K562 (cell line): ENCODE measurements at regions not wholly inside any gene's neighbourhood (a gene's known extent, or its start where the extent isn't known, plus 50 kb on each side); places are given as distances from the start of the nearest gene placed in this dataset.
A peak's percentile ranks its signal among the peaks of the same experiment; 100 is the strongest.

ENCODE experiments used
- ATAC-seq: fragments of 200-7000 bp; cut with Tn5 transposase; 3 replicates; pipeline ENCODE4 v1.9.1; 2020; ENCODE audit warnings: moderate library complexity
- BruUV-seq: library from RNA; stranded (reverse); fragments of 400-500 nt; replicated peaks from 2 replicates; lab custom pipeline; 2021; lab: Mats Ljungman, UMichigan
- CTCF ChIA-PET: fragments of 300-600 bp; formaldehyde crosslinking; extraction: SDS; loops from one replicate; lab custom pipeline; 2021; ENCODE audit warnings: low intra/inter-chr PET ratio; lab: Yijun Ruan, JAX
- POLR2A ChIA-PET: fragments of 300-600, 350-650 bp; sonication (Branson Sonifier 250); formaldehyde crosslinking; extraction: SDS; loops from one replicate; lab custom pipeline; 2021; ENCODE audit warnings: antibody characterized with exemption, inconsistent platforms; lab: Yijun Ruan, JAX
- DNase-seq, 4 experiments: peaks; one replicate each; pipeline versions ENCODE4 v3.0.0 to v3.0.0-alpha.2; 2011 to 2018; ENCODE audit warnings: low spot score in 3 of 4, mixed read lengths in 3 of 4; ENCODE audit errors: extremely low read depth in 1 of 4
- FAIRE-seq: peaks from 2 replicates; lab custom pipeline; 2011; peaks lifted over from hg19 to GRCh38; lab: Jason Lieb, UNC
- H2AFZ ChIP-seq: 2 replicates; pipeline ENCODE4 v1.6.0; 2011; ENCODE audit warnings: low read depth, low read length, control low read depth, inconsistent platforms
- H3K27ac ChIP-seq: fragments of 200-600 bp; 3 replicates; pipeline ENCODE4 v1.8.0; 2011; ENCODE audit warnings: low read depth, mild to moderate bottlenecking, control low read depth, inconsistent platforms, low read length, moderate library complexity, mixed read lengths; ENCODE audit errors: extremely low read depth
- H3K27me3 ChIP-seq, 2 experiments: fragments of 300-600 bp in 1 of 2; 2 replicates in 1 of 2; 3 replicates in 1 of 2; pipeline versions ENCODE4 v1.6.0 to v1.8.0; 2011; ENCODE audit warnings: inconsistent platforms in 2 of 2, low read length in 2 of 2, mild to moderate bottlenecking in 1 of 2, mixed read lengths in 1 of 2, moderate library complexity in 1 of 2; ENCODE audit not compliant: control insufficient read depth in 2 of 2, insufficient read depth in 2 of 2
- H3K36me3 ChIP-seq: fragments of 300-600 bp; 3 replicates; pipeline ENCODE4 v1.8.0; 2011; ENCODE audit warnings: mild to moderate bottlenecking, low read length, inconsistent platforms; ENCODE audit not compliant: control insufficient read depth, insufficient read depth
- H3K4me1 ChIP-seq, 2 experiments: fragments of 200-600 bp in 1 of 2; replicated peaks in 1 of 2; 2 replicates in 1 of 2; 3 replicates in 1 of 2; pipeline versions ENCODE4 v1.5.1 to v1.8.0; 2011; ENCODE audit warnings: inconsistent platforms in 2 of 2, low read length in 2 of 2, mild to moderate bottlenecking in 1 of 2, mixed read lengths in 1 of 2, moderate library complexity in 1 of 2; ENCODE audit not compliant: control insufficient read depth in 2 of 2, insufficient read depth in 2 of 2
- H3K4me2 ChIP-seq: 2 replicates; pipeline ENCODE4 v1.6.1; 2011; ENCODE audit warnings: low read length, control low read depth, inconsistent platforms, mixed read lengths; ENCODE audit not compliant: insufficient read depth
- H3K4me3 ChIP-seq: fragments of 200-600 bp; sonication (generic), shearing (Covaris generic); 2 replicates; pipeline ENCODE4 v1.5.1; 2016; ENCODE audit warnings: control low read depth, inconsistent platforms
- H3K79me2 ChIP-seq: fragments of 200-600 bp; 3 replicates; pipeline ENCODE4 v1.8.0; 2011; ENCODE audit warnings: low read length, inconsistent platforms; ENCODE audit not compliant: control insufficient read depth, insufficient read depth
- H3K9ac ChIP-seq, 2 experiments: 2 replicates each; pipeline versions ENCODE4 v1.6.0 to v1.6.1; 2011; ENCODE audit warnings: low read depth in 2 of 2, low read length in 2 of 2, control low read depth in 1 of 2, inconsistent platforms in 1 of 2, mild to moderate bottlenecking in 1 of 2, mixed read lengths in 1 of 2; ENCODE audit not compliant: insufficient read depth in 1 of 2
- H3K9me1 ChIP-seq: one replicate; pipeline ENCODE4 v1.6.0; 2011; ENCODE audit warnings: inconsistent platforms, mild to moderate bottlenecking, low read length, moderate library complexity; ENCODE audit not compliant: control insufficient read depth, insufficient read depth
- H3K9me3 ChIP-seq: replicated peaks from 2 replicates; pipeline ENCODE4 v1.5.1; 2011; ENCODE audit warnings: low read depth, low read length, inconsistent platforms; ENCODE audit not compliant: control insufficient read depth, insufficient read depth
- H4K20me1 ChIP-seq: replicated peaks from 2 replicates; pipeline ENCODE4 v1.6.1; 2011; ENCODE audit warnings: low read length, inconsistent platforms, mixed read lengths; ENCODE audit not compliant: control insufficient read depth, insufficient read depth
- CBX1 ChIP-seq: sonication (generic); IDR thresholded peaks from 2 replicates; pipeline ENCODE4 v1.6.1; 2016; ENCODE audit warnings: antibody characterized with exemption, low read depth, mild to moderate bottlenecking
- DMBX1 ChIP-seq: fragments of 250-450 bp; sonication (Bioruptor Pico); IDR thresholded peaks from 2 replicates; pipeline ENCODE4 v1.8.0; 2022; ENCODE audit warnings: inconsistent platforms, mild to moderate bottlenecking, moderate library complexity, borderline replicate concordance
- EHMT2 ChIP-seq: fragments of 450-650 bp; IDR thresholded peaks from 2 replicates; pipeline ENCODE4 v1.6.1; 2018; ENCODE audit warnings: antibody characterized with exemption
- HNRNPUL1 ChIP-seq: fragments of 200-400 bp; formaldehyde crosslinking; IDR thresholded peaks from 2 replicates; pipeline ENCODE4 v1.6.1; 2017; ENCODE audit warnings: low read length
- MAZ ChIP-seq, 2 experiments: fragments of 450-650 bp in 1 of 2; sonication (generic) in 1 of 2; formaldehyde crosslinking; IDR thresholded peaks in 1 of 2; conservative IDR thresholded peaks in 1 of 2; 2 replicates each; pipeline versions ENCODE4 v1.4.0 to v1.5.0; 2020; ENCODE audit warnings: mild to moderate bottlenecking in 1 of 2, missing genetic modification reagents in 1 of 2
- SMAD3 ChIP-seq: fragments of 450-650 bp; formaldehyde crosslinking; conservative IDR thresholded peaks from 2 replicates; pipeline ENCODE4 v1.4.0; 2020; ENCODE audit warnings: mild to moderate bottlenecking
- SMARCA5 ChIP-seq: fragments of 450-650 bp; IDR thresholded peaks from 2 replicates; pipeline ENCODE4 v1.6.1; 2016
- SMC3 ChIP-seq: conservative IDR thresholded peaks from 2 replicates; pipeline ENCODE4 v1.6.1; 2011; ENCODE audit warnings: low read depth, low read length, improper control_type of control experiment; ENCODE audit not compliant: insufficient read depth
- TFAM ChIP-seq: fragments of 250-450 bp; sonication (Bioruptor Pico); conservative IDR thresholded peaks from 2 replicates; pipeline ENCODE4 v1.5.0; 2021; ENCODE audit warnings: mild to moderate bottlenecking, moderate library complexity
- ZNF444 ChIP-seq: fragments of 250-450 bp; sonication (Bioruptor Pico); IDR thresholded peaks from 2 replicates; pipeline ENCODE4 v1.4.0; 2020; ENCODE audit warnings: mild to moderate bottlenecking, moderate library complexity
- WGBS: fragments of 100-300 bp; shearing (Covaris generic); methylation state at CpG from one replicate; pipeline ENCODE4 v1.1.6; 2016; ENCODE audit warnings: low coverage, mixed read lengths; ENCODE audit not compliant: insufficient coverage; ENCODE audit errors: missing lambda C conversion rate; 5-methylcytosine and 5-hydroxymethylcytosine counted together
- in situ Hi-C: fragments of 300-500 bp; cut with MboI; formaldehyde crosslinking; loops from 4 replicates; pipeline ENCODE4 v1.15.0; 2018; ENCODE audit warnings: inconsistent platforms, mixed read lengths
- intact Hi-C: fragments of 100-400 bp; cut with micrococcal nuclease; formaldehyde crosslinking; loops from 2 replicates; pipeline ENCODE4 v1.14.2; 2022
- TF ChIP-seq, protein P1 (sequence below), 2 experiments: fragments of 450-650 bp; conservative IDR thresholded peaks; 2 replicates each; pipeline ENCODE4 v1.6.1; 2017; ENCODE audit warnings: mild to moderate bottlenecking in 2 of 2, moderate library complexity in 2 of 2
- TF ChIP-seq, protein P2 (sequence below): sonication (generic); formaldehyde crosslinking; IDR thresholded peaks from 2 replicates; pipeline ENCODE4 v1.8.0; 2022; ENCODE audit warnings: mild to moderate bottlenecking, missing genetic modification reagents

DNA sequence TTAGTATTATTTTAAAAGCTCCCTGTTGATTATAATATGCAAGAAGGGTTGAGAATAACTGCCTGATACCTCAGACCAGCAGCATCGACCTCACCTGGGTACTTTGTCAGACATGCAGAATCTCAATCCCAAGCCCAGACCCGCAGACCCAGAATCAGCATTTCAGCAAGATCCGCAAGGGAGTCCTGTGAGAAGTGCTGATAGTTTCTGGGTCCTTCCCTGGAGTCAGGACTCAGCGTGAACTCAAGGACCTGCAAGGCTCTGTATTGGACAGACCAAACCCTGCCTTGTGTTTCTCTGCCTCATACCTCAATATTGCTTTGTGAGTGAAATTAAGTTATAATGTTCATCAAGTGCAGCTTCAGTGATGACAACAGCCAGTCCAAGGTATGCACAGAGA, 149.5 kb upstream of the NPY start:
- Histone ChIP-seq H3K9me3 (no peaks in the 10 kb centered on the region), H3K9ac (no peak overlapping the region), H3K4me3 (no peak overlapping the region), H4K20me1 (no peaks in the 10 kb centered on the region), H3K4me2 (no peak overlapping the region), H3K79me2 (no peaks in the 10 kb centered on the region), H3K36me3 (no peaks in the 10 kb centered on the region), H3K27ac (no peak overlapping the region), H3K4me1 (no peaks in the 10 kb centered on the region), H3K27me3 (peaks cover 0 to 4% of the 10 kb centered on the region in 2 experiments; a peak in 2 of 5 replicates), H2AFZ (no peak overlapping the region), H3K9me1 (no peaks in the 10 kb centered on the region)
- ChIA-PET POLR2A (interaction anchor here (0.7 kb wide), 1 partner anchor 22 kb away, joined by 3 read pairs; no protein-coding TSS in a partner anchor), CTCF (no interaction called here)
- no TSS peak for BruUV-seq
- in situ Hi-C loops (no loop called here), intact Hi-C loops (no loop called here)
- ATAC-seq (no peak), DNase-seq (no peak), FAIRE-seq (peak; percentile 77)
- 0% methylated on average over 4 of the region's 4 CpGs for WGBS
- TF ChIP-seq SMARCA5: no peak
- TF ChIP-seq HNRNPUL1: no peak
- TF ChIP-seq ZNF444 (CRISPR knock-in tag): no peak
- no peak for TF ChIP-seq DMBX1 (CRISPR knock-in tag)
- TF ChIP-seq MAZ (CRISPR knock-in tag; conservative IDR thresholded peaks at IDR 0.05 in 1 of 2, IDR thresholded peaks at IDR 0.05 in 1 of 2): no peak
- TF ChIP-seq, protein P1, sequence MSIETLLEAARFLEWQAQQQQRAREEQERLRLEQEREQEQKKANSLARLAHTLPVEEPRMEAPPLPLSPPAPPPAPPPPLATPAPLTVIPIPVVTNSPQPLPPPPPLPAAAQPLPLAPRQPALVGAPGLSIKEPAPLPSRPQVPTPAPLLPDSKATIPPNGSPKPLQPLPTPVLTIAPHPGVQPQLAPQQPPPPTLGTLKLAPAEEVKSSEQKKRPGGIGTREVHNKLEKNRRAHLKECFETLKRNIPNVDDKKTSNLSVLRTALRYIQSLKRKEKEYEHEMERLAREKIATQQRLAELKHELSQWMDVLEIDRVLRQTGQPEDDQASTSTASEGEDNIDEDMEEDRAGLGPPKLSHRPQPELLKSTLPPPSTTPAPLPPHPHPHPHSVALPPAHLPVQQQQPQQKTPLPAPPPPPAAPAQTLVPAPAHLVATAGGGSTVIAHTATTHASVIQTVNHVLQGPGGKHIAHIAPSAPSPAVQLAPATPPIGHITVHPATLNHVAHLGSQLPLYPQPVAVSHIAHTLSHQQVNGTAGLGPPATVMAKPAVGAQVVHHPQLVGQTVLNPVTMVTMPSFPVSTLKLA (conservative IDR thresholded peaks at IDR 0.05): no peak
- TF ChIP-seq SMAD3 (CRISPR knock-in tag): no peak
- no peak for TF ChIP-seq SMC3
- TF ChIP-seq, protein P2, sequence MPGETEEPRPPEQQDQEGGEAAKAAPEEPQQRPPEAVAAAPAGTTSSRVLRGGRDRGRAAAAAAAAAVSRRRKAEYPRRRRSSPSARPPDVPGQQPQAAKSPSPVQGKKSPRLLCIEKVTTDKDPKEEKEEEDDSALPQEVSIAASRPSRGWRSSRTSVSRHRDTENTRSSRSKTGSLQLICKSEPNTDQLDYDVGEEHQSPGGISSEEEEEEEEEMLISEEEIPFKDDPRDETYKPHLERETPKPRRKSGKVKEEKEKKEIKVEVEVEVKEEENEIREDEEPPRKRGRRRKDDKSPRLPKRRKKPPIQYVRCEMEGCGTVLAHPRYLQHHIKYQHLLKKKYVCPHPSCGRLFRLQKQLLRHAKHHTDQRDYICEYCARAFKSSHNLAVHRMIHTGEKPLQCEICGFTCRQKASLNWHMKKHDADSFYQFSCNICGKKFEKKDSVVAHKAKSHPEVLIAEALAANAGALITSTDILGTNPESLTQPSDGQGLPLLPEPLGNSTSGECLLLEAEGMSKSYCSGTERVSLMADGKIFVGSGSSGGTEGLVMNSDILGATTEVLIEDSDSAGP (CRISPR knock-in tag): no peak
- TF ChIP-seq TFAM: no peak
- TF ChIP-seq CBX1: no peak
- no peak for TF ChIP-seq EHMT2
